ENCODE measurements at regions not wholly inside any gene's neighbourhood (a gene's known extent, or its start where the extent isn't known, plus 50 kb on each side); places are given as distances from the start of the nearest gene placed in this dataset.

DNA sequence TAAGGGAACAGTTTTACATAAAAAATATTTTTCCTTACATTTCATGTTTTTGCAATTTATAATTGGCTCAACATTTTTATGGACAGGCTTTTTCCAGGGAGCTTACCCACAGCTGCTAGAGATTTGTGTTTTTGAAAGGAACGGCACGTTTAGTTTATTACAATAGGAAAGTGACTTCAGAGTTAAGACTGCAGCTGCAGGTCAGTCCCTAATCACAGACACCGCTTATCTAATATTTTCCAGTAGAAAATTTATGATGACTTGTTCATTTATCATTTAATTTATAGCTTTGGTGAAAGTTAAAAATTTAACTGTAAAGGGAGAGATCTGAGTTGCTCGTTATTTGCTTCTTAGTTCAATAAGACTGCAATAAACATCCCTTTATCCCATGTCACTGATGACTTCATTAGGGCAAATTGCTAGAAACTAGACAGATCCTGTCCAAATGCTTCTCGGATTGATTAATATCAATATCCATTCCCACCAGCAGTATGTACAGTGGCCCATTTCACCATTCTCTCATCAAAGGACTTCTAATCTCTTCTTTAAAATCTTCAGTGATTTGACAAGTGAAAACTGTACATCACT is 97.0 kb upstream of the ODAD2 start:
- Histone ChIP-seq H3K9me3 (ENCODE audit: control insufficient read depth in 4 of 4, low read length in 3 of 4) (no peaks in the 10 kb centered on the region), H3K36me3 (ENCODE audit: control insufficient read depth in 4 of 4, insufficient read depth in 3 of 4, low read depth in 1 of 4, low read length in 3 of 4) (no peaks in the 10 kb centered on the region), H3K4me1 (ENCODE audit: control insufficient read depth in 4 of 4, insufficient read depth in 4 of 4, low read length in 3 of 4) (no peaks in the 10 kb centered on the region), H3K4me3 (ENCODE audit: low read depth in 1 of 3, low read length in 3 of 3) (no peak overlapping the region), H3K27ac (ENCODE audit: low read depth in 1 of 2, low read length in 2 of 2) (no peak overlapping the region), H3K27me3 (ENCODE audit: control insufficient read depth in 4 of 4, insufficient read depth in 4 of 4, low read length in 3 of 4) (no peaks in the 10 kb centered on the region), H3K9ac (ENCODE audit: low read depth in 1 of 2, low read length in 2 of 2) (no peak overlapping the region)
- WGBS: 87% methylated on average over 5 of the region's 5 CpGs
- no peak for TF ChIP-seq EGR1 (IDR thresholded peaks at IDR 0.05; ENCODE audit: low read depth in 2 of 2)
- TF ChIP-seq TAF1 (conservative IDR thresholded peaks at IDR 0.05): no peak
- TF ChIP-seq, protein P1, sequence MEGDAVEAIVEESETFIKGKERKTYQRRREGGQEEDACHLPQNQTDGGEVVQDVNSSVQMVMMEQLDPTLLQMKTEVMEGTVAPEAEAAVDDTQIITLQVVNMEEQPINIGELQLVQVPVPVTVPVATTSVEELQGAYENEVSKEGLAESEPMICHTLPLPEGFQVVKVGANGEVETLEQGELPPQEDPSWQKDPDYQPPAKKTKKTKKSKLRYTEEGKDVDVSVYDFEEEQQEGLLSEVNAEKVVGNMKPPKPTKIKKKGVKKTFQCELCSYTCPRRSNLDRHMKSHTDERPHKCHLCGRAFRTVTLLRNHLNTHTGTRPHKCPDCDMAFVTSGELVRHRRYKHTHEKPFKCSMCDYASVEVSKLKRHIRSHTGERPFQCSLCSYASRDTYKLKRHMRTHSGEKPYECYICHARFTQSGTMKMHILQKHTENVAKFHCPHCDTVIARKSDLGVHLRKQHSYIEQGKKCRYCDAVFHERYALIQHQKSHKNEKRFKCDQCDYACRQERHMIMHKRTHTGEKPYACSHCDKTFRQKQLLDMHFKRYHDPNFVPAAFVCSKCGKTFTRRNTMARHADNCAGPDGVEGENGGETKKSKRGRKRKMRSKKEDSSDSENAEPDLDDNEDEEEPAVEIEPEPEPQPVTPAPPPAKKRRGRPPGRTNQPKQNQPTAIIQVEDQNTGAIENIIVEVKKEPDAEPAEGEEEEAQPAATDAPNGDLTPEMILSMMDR (IDR thresholded peaks at IDR 0.05; ENCODE audit: low read depth, low read length, missing input control): no peak
- TF ChIP-seq HNF4G (IDR thresholded peaks at IDR 0.05): no peak
- no peak for TF ChIP-seq RAD21 (IDR thresholded peaks at IDR 0.05)
- TF ChIP-seq FOXA1 (IDR thresholded peaks at IDR 0.05): no peak
- no peak for DNase-seq (ENCODE audit: low spot score)

DNA sequence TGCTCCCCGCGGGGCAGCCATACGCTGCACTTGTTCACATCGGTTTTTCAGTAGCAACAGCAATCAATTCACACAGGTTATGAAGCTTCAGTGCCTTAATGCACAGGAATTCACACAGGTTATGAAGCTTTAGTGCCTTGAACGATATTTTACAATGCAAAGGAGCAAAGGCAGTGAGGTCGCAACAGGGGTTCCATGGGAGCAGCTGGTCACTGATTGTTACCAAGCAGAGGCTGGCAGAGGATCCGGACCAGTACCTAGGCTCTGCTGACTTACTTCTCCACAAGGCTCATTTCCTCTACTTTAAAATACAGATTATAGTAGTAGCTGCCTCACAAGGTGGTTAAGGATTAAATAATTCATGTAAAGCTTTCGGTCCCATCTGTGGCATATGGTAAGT is 95.2 kb upstream of the ODAD2 start:
- H3K27ac ChIP-seq (ENCODE audit: low read depth in 1 of 2, low read length in 2 of 2): no peak overlapping the region
- H3K27me3 ChIP-seq (ENCODE audit: control insufficient read depth in 4 of 4, insufficient read depth in 4 of 4, low read length in 3 of 4): no peaks in the 10 kb centered on the region
- no peaks in the 10 kb centered on the region for H3K4me1 ChIP-seq (ENCODE audit: control insufficient read depth in 4 of 4, insufficient read depth in 4 of 4, low read length in 3 of 4)
- TF ChIP-seq, protein P1 (IDR thresholded peaks at IDR 0.05; ENCODE audit: low read depth, low read length, missing input control): no peak
- no peak for TF ChIP-seq GABPA (IDR thresholded peaks at IDR 0.05 in 1 of 2, conservative IDR thresholded peaks at IDR 0.05 in 1 of 2)
- no peak for TF ChIP-seq SP1 (IDR thresholded peaks at IDR 0.05)
- TF ChIP-seq FOXA1 (IDR thresholded peaks at IDR 0.05): no peak
- no peak for TF ChIP-seq HNF4A (conservative IDR thresholded peaks at IDR 0.05)
- TF ChIP-seq, protein P2, sequence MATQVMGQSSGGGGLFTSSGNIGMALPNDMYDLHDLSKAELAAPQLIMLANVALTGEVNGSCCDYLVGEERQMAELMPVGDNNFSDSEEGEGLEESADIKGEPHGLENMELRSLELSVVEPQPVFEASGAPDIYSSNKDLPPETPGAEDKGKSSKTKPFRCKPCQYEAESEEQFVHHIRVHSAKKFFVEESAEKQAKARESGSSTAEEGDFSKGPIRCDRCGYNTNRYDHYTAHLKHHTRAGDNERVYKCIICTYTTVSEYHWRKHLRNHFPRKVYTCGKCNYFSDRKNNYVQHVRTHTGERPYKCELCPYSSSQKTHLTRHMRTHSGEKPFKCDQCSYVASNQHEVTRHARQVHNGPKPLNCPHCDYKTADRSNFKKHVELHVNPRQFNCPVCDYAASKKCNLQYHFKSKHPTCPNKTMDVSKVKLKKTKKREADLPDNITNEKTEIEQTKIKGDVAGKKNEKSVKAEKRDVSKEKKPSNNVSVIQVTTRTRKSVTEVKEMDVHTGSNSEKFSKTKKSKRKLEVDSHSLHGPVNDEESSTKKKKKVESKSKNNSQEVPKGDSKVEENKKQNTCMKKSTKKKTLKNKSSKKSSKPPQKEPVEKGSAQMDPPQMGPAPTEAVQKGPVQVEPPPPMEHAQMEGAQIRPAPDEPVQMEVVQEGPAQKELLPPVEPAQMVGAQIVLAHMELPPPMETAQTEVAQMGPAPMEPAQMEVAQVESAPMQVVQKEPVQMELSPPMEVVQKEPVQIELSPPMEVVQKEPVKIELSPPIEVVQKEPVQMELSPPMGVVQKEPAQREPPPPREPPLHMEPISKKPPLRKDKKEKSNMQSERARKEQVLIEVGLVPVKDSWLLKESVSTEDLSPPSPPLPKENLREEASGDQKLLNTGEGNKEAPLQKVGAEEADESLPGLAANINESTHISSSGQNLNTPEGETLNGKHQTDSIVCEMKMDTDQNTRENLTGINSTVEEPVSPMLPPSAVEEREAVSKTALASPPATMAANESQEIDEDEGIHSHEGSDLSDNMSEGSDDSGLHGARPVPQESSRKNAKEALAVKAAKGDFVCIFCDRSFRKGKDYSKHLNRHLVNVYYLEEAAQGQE (IDR thresholded peaks at IDR 0.05): no peak
- no peak for TF ChIP-seq HNF4G (IDR thresholded peaks at IDR 0.05)
- TF ChIP-seq, protein P3, sequence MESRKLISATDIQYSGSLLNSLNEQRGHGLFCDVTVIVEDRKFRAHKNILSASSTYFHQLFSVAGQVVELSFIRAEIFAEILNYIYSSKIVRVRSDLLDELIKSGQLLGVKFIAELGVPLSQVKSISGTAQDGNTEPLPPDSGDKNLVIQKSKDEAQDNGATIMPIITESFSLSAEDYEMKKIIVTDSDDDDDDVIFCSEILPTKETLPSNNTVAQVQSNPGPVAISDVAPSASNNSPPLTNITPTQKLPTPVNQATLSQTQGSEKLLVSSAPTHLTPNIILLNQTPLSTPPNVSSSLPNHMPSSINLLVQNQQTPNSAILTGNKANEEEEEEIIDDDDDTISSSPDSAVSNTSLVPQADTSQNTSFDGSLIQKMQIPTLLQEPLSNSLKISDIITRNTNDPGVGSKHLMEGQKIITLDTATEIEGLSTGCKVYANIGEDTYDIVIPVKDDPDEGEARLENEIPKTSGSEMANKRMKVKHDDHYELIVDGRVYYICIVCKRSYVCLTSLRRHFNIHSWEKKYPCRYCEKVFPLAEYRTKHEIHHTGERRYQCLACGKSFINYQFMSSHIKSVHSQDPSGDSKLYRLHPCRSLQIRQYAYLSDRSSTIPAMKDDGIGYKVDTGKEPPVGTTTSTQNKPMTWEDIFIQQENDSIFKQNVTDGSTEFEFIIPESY (IDR thresholded peaks at IDR 0.05): no peak
- TF ChIP-seq FOXA2 (IDR thresholded peaks at IDR 0.05): no peak
- TF ChIP-seq JUND (IDR thresholded peaks at IDR 0.05): no peak
- TF ChIP-seq NR2F2 (IDR thresholded peaks at IDR 0.05): no peak
- no peak for TF ChIP-seq YY1 (IDR thresholded peaks at IDR 0.05)
- TF ChIP-seq, protein P4, sequence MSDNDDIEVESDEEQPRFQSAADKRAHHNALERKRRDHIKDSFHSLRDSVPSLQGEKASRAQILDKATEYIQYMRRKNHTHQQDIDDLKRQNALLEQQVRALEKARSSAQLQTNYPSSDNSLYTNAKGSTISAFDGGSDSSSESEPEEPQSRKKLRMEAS (IDR thresholded peaks at IDR 0.05): no peak
- no peak for TF ChIP-seq RAD21 (IDR thresholded peaks at IDR 0.05)
- H3K9ac ChIP-seq (ENCODE audit: low read depth in 1 of 2, low read length in 2 of 2): no peak overlapping the region
- H3K36me3 ChIP-seq (ENCODE audit: control insufficient read depth in 4 of 4, insufficient read depth in 3 of 4, low read depth in 1 of 4, low read length in 3 of 4): no peaks in the 10 kb centered on the region
- no peak for DNase-seq (ENCODE audit: low spot score)
- no peaks in the 10 kb centered on the region for H3K9me3 ChIP-seq (ENCODE audit: control insufficient read depth in 4 of 4, low read length in 3 of 4)
- 94% methylated on average over 8 of the region's 8 CpGs for WGBS
- H3K4me3 ChIP-seq (ENCODE audit: low read depth in 1 of 3, low read length in 3 of 3): no peak overlapping the region

All from liver (tissue), 8 donors.